ENCODE measurements at regions not wholly inside any gene's neighbourhood (a gene's known extent, or its start where the extent isn't known, plus 50 kb on each side); places are given as distances from the start of the nearest gene placed in this dataset.

DNA sequence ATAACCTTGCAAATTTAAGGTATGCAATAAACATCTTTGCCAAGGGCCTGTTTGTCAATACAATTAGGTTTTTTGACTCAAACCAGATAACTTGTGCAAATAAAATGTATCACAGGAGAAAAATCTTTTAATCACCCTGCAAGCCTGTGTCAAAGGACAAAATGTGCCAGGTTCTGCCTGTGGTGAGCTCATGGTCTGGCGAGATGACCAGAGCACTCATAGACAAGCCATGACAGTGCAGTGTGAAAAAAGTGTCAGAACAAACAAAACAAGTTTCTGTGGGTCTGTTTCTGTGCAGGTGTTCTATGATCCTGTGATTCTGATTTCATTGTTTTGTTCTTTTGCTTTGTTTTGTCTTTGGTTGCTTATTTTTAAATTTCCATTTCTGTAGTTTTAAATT is 847.2 kb downstream of the VRK1 start:
- DNase-seq (ENCODE audit: low read depth in 2 of 2), result no peak

DNA sequence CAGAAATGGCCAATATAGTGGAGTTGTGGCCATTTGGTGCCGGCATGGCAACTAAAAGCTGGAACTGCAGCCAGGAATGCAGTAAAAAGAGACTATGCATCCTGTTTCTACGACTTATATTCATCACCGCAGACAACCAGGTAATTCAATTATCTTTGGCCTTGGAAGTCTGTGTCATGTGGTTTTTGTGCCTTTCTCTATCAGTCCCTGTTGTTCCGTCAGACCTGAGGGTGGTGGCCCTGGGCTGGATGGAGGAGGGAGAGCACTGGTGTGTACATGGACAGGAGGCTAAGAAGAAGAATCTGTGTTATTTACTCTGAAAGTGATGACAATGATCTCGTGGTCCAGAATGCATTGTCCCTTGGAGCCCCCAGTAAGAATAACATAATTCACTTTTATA is 852.6 kb downstream of the VRK1 start:
- no peak for DNase-seq (ENCODE audit: low read depth in 2 of 2)

DNA sequence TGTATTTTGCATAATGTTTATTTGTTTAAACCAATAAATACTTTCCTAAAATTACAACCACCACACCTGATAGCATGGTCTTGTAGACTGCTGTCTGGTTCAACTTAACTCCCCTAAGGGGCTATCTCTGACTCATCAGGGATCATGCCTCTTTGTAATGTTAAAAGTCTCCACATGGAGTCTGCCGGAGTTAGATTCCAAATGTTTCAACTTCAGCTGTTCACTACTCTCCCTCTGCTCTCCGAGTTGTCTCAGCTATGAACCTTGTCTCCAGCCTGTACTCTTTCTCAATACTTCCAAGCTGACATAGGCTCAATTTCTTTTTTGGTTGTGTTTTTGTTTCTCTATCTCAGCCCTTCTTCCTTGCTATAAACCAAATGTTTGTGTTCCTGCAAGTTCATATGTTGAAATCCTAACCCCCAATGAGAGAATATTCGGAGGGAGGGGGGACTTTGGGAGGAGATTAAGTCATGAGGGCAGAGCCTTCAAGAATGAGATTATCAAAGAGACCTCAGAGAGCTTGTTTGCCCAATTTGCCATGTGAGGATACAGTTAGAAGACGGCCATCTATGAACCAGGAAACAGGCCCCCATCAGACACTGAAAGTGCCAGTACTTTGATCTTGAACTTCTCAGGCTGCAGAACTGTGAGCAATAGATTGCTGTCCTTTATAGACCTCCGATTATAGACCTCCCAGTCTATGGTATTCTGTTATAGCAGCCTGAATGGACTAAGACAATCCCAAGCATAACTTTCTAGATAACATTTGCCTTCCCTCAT is 858.2 kb downstream of the VRK1 start:
- no peak for DNase-seq (ENCODE audit: low read depth in 2 of 2)

DNA sequence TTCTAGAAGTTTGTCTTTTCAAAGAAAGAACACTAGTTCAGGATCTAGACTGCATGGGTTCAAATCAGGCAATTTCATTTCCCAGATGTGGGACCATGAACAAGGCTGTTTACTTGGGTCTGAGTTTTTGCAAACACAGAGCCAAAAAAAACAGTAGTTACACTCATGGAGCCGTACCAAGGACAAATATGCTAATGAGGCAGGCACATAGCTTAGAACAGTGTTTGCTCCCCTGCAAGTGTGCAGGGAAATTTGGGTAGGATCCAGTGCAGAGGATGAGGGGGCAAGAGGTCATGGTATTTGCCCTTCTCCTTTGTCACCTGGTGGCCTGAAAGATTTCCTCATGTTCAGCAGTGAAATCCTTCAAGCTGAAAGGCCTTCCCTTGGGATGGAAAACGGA is 860.4 kb downstream of the VRK1 start:
- no peak for DNase-seq (ENCODE audit: low read depth in 2 of 2)

DNA sequence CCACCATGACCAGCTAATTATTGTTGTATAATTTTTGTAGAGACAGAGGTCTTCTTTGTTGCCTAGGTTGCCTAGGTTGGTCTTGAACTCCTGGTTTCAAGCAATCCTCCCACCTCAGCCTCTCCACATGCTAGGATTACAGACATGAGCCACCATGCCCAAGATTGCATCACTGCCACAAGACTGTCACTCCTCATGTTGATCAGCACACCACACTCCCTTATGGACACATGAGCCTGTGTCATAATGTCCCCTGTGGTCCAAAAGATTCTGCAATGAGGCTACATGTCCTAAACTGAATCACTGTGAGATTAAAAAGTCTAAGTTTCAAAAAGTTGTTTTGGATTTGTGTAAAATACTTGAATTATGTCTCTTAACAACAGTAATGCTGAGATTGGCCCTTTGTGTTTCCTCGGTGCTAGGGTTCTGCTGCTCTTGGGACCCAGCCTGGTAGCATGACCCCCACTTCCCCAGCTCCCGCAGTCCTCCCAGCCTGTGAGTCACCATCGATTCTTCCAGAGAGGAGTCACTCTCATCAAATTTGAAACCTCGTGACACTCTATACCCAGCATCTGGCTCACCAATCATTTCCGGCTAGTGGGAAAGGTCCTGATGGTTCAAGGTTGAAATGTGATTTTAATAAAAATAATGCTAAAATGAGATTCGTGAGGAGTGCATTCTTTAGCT is 890.9 kb downstream of the VRK1 start:
- no peak for DNase-seq (ENCODE audit: low read depth in 2 of 2)

DNA sequence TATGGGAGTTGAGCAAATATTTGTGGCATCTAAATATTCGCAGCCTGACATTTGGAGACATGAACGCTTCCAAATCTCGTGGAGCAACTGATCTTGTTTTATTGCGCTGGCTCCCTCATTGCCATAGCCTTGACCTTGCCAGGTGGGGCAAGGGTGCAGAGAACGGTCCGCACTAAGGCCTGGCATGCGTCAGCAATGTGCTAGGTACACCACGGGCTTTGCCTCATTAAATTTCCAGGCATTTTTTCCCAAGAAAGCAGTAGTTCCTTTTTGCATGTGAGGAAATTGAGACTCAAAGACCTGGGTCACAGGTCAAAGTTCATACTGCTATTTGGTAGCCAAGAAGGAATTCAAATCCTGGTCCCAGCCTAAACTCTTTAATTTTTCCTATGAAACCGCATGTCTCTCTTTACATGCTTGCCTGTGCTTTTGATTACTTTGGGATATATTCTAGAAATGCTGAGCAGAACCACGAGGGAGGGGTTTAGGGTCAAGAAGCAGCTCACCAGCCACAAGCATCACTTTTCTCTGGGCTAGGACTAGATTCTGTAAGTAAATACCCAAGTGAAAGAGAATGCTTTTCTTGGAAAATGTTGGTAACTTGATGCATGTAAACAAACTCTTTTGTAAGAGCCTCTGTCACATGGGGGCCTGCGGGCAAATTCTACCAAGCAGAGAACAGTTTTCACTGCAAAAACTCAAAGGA is 891.6 kb downstream of the VRK1 start:
- DNase-seq (ENCODE audit: low read depth in 2 of 2), result no peak

DNA sequence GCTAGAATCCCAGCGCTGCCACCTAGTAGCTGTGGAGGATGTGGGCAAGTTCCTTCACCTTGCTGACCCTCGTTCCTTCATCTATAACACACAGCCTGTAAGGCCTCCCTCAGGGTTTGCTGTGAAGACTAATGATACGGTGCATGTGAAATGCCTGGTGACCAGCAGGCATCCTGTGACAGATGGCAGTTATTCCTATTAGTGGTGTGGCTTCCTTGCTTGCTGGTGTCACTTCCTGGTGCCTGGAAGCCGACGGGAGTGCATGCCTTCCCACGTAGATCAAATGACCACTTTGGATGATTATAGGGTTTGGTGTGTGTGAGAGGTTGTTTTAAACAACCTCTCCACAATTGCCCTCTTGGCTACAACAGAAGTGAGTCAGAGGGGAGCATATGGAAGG is 894.9 kb downstream of the VRK1 start:
- DNase-seq (ENCODE audit: low read depth in 2 of 2), result no peak

DNA sequence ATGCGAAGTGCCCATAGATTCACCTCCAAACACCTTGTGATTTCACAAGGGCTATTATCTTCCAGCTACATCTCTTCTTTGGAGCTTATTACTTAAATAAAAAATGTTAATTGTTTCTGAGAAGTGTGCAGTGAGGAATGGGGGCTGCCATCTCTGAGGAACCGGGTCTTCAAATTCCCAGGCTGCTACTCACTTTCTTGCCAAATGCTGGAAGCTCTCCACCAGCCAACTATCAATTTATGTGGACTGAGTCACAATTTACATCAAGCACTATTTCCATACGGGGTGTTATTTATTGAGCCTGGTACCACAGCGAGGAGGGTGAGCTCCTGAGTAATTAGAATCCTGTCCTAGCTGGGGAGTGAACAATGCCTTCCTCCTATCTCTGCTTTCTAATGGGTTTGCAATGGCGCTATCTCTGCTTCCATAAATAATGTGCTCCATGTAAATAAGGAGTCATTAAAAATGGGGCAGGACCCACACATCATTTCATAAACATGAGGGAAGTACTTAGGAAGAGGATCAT is 898.3 kb downstream of the VRK1 start:
- no peak for DNase-seq (ENCODE audit: low read depth in 2 of 2)

DNA sequence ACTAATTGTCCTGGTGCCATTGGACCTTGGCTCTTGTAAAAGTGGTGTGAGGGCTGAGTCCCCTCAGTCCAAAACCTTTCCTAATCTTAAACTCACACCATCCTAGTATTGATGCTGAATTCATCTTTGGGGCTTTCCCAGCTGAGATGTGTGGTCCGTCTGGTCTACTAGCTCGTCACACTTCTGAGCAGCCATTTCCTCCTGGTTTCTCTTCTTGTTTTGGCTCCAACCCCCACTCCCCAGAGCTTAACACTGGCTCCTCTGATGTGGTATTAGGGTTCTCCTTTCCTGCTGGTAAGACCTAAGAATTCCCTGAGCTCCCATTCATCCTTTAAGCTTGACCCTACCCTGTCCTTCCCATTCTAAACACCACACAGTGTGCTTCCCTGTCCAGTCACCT is 900.6 kb downstream of the VRK1 start:
- DNase-seq (ENCODE audit: low read depth in 2 of 2), result no peak

DNA sequence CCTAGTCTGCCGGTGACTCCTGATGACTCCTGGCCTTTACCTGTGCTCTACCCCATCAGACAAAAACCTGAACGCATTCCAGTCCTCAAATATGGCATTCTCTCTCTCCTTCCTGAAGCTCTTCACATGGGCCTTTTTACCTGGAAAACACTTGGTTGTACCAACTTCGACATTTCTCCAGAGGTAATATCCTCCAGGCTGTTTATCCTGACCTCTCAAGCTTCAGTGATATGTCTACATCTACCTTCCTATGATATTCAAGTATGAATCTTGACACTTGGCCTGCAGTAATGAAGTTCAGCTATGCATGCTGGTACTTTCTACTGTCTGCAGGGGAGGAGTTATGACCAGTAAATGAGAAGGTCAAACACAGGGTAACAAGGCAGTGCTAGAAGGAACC is 901.8 kb downstream of the VRK1 start:
- no peak for DNase-seq (ENCODE audit: low read depth in 2 of 2)

DNA sequence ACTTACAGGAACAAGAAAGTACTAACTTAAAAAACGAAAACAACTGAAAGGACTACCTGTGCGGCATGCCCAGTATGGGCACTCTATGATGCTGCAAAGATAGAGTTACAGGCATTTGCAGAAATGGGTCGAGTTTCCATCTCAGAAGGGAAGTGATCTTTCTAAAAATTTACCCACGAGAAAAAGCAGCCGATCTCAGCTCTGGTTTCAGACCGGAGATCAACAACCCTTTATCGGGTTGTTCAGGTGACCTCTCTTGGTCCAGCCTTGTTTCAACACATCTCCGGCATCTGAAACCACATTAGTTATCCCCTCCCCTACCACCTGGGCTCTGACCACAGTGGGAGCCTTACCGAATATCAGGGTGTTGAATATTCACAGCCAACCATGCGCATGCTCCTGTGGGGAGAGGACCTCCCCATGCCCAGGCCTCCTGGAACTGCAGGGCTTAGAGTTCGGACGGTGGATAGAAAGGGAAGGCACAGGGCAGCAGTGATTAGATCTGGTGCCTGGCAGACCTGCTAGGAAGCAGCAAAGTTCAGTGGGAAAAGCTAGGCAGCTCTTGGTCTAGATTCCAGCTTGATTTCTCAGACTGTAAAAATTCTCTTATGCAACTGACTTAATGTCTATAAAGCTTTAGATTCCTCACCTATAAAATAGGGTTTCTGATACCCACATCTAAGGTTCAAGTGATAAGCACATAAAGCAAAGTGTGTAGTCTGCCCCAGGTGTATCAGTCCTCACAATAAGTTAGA is 906.0 kb downstream of the VRK1 start:
- no peak for DNase-seq (ENCODE audit: low read depth in 2 of 2)

DNA sequence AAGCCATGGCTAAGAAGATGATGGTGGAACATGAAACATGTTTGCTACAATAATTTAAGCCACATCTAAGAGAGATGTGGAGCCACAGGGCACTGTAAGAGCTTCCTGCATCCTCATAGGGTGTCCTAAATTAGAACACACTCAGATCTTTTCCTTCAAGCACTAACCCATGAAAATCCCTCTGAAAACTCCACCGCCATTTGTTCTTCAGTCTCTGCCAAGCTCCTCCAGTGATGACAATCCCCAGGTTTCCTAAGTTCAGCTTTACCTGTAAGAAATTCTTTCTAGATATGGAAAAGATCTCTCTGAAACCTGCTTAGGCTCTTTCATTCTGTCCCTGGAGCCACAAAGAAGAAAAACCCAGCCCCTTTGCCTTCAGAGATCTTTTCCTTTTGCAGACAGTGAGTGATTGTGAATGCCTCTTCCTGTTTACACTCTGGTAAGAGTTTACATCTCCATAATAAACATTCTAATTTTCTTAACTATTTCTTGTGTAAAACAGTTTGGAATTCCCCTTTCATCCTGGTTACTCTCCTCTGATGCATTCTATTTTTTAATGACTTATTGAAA is 907.2 kb downstream of the VRK1 start:
- no peak for DNase-seq (ENCODE audit: low read depth in 2 of 2)

DNA sequence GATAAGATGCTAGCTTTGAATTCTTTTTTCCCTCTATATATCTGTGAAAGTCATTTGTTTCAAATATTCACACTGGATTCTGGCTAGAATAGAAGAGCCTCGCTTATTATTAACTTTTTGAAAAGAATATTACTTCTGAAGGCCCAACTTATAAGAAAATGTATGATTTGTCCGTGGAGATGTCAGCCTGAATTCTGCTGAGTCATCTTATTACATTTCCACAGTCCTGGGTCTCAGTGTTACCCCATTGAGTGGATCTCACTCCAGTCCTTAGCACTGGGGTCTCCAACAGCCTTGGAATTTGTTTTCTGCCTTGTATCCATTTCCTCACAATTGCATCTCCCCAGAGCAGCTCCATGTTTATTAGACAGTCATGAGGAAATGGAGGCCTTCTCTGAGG is 907.9 kb downstream of the VRK1 start:
- no peak for DNase-seq (ENCODE audit: low read depth in 2 of 2)

DNA sequence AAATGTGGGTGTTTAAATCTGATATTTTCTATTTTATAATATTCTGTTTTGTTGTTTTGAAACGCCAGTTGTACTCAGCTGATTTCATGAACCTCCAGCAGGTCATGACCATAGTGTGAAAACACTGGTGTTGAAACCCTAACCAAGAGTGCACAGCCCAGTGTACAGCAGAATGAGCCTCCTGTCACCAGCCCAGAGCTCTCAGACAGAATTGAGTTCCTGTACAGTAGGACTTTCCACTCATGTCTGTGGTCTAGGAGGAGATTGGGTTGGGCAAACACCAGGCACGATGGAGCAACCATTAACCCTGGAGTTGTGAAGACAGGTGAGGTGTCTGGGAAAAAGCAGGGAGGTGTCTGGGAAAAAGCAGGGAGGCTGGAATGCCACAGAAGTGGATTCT is 908.8 kb downstream of the VRK1 start:
- DNase-seq (ENCODE audit: low read depth in 2 of 2), result no peak

DNA sequence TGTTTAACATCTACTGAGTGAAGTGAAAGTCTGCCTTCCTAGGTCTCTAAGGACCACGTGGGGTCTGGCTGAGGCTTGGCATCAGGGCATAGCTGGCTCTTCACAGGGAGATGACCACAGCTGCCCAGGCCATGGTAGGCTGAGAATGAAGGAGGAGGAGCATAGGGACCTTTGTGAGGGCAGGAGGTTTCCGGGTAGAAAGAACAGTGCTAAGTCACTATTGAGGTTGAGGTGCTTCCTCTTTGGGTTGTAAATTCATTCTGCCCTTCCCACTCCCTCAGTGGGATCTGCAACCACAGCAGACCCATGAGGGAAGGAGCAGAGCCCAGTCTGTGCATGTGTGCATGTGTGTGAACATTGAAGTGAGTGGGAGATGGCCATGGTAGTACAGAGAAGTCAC is 909.6 kb downstream of the VRK1 start:
- DNase-seq (ENCODE audit: low read depth in 2 of 2), result no peak

DNA sequence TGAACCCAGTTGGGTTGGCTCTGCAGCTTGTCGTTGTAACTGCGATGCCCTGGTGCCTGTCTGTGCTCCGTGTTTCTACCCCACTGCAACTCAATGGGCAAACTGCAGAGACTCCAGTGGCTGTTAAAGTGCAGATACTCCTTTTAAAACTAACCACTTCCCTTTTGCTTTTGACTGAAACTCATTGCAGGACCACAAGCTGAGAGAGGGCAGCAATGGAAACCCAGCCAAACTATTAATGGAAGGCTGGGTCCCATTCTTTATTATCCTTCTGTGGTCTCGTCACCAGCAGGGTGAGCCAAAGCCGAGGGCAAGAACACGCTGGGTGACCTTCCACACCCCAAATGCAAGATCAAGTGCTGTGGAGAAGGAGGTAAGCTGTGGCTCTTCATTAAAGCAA is 910.4 kb downstream of the VRK1 start:
- DNase-seq (ENCODE audit: low read depth in 2 of 2), result no peak

DNA sequence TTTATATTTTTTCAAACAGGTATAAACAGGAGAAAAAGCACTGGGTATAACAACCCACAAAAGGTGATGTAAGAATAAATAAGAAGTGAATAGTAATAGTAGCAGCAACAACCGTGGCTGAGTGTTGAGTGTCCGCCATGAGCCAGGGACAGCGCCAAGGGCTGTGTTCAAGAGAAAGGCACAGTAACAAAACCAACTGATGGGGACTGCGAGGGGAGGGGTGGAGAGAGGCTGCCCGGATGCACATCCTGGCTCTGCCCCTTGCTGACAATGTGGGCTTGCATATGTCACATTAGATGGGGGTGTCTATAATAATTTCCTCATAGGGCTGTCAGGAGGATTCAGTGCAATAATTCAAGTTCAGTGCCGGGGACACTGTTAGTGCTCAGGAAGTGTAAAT is 912.4 kb downstream of the VRK1 start:
- no peak for DNase-seq (ENCODE audit: low read depth in 2 of 2)

DNA sequence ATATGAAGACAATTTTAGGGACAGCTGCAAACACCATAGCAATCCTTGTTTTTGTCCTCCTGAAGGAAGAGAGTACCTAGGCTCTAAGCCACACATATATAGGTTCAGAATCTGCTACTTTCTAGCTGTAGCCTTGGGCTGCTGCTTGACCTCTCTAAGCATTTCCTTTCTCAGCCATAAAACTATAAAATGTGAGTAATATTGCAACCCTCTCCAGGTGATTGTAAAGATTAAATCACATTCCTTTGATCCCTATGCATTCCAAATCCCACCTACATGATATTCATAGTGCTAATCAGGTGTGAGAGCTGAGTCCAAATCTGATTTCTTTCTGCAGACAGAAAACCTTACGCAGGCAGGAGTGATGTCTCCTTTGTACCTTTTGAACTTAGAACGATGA is 913.5 kb downstream of the VRK1 start:
- DNase-seq (ENCODE audit: low read depth in 2 of 2), result no peak

DNA sequence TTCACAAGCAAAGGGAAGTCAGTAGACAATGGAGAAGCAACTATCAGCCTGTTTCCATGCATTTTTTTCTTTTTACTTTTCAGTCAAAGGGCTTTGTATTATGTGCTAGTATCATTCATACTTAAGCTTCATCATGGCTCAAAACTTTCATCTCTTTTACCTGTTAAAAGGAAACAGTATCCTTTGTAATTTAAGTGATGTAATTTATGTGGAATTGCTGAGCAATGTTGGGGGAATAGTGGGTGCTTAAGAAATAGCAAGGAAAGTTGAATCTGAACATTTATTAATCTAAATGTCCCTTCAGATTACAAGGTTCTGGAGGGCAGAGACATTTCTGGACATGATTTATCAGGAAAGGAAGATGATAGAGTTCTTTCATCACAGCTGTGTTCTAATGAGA is 915.3 kb downstream of the VRK1 start:
- no peak for DNase-seq (ENCODE audit: low read depth in 2 of 2)

DNA sequence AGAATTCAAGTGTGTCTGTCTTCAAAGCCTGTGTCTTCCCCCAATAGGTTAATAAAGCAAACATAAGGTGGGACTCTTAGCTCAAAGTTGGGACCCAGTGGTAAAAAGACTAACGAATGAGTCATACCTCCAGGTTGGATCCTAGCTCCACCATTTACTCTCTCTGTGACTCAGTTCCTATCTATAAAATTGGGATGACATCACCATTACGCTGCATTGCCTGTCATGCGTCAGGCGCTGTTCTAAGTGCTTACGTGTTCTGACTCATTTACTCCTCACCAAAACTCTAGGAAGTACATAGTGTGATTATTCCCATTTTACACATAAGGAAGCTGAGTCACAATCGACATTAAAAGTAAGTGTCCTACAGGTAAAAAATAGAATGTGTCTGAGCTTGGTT is 915.8 kb downstream of the VRK1 start:
- DNase-seq (ENCODE audit: low read depth in 2 of 2), result no peak

DNA sequence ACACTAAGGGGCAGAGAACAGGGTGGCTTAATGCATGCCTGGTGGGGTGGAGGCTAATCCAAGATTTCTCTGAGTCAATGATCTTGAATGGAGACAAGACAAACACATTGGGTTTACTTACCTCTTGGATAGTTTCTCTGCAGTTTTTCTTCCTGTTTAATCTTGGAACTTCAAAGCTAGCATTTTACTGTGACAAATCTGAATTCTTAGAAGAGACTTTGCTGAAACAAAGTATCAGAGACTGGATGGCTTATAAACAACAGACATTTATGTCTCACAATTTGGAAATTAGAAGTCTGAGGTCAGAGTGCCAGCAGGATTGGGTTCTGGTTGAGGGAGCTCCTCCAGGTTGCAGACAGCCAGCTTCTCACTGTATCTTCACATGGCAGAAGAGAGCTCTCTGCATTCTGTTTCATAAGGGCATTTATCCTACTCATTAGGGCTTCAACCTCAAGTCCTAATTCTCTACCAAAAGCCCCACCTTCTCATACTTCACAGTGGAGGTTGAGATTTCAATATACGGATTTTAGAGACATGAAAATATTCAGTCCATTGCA is 921.8 kb downstream of the VRK1 start:
- no peak for DNase-seq (ENCODE audit: low read depth in 2 of 2)

Data from stimulated activated CD8-positive, alpha-beta memory T cell treated with anti-CD3 and anti-CD28 coated beads, Interleukin-2, amount 100 ng/mL, for 1 hour (primary cell).